ENCODE measurements at regions not wholly inside any gene's neighbourhood (a gene's known extent, or its start where the extent isn't known, plus 50 kb on each side); places are given as distances from the start of the nearest gene placed in this dataset.

- Histone ChIP-seq H3K27me3 (ENCODE audit: insufficient read depth, low read length) (no peaks in the 10 kb centered on the region), H3K79me1 (ENCODE audit: insufficient read depth, low read depth, low read length, poor library complexity, severe bottlenecking) (no peaks in the 10 kb centered on the region), H3K4me1 (ENCODE audit: insufficient read depth, low read length) (0 out of 2 replicates have a peak, but pooled peaks cover 4% of the 10 kb centered on the region), H3K23me2 (ENCODE audit: insufficient read length, low read depth, low read length, poor library complexity, severe bottlenecking) (no peaks in the 10 kb centered on the region), H2BK20ac (ENCODE audit: low read depth, low read length, poor library complexity, severe bottlenecking) (no peak overlapping the region), H3K14ac (ENCODE audit: insufficient read depth, low read length) (no peak overlapping the region), H4K20me1 (ENCODE audit: control insufficient read depth, insufficient read depth, insufficient read length) (no peaks in the 10 kb centered on the region), H4K91ac (ENCODE audit: insufficient read length, low read depth, low read length) (no peak overlapping the region), H4K8ac (replicated peaks; ENCODE audit: insufficient read length, low read depth, low read length) (no peak overlapping the region), H3K4me2 (ENCODE audit: insufficient read depth, insufficient read length, low read length) (no peak overlapping the region), H2AFZ (ENCODE audit: low read length) (no peak overlapping the region), H3T11ph (ENCODE audit: low read length) (no peak overlapping the region), H2BK15ac (ENCODE audit: low read depth, low read length) (no peak overlapping the region), H3K4ac (ENCODE audit: low read depth, low read length) (no peak overlapping the region), H3K56ac (ENCODE audit: insufficient read length, low read depth, low read length) (no peak overlapping the region), H3K27ac (ENCODE audit: insufficient read length, low read depth, low read length) (no peak overlapping the region), H2AK5ac (ENCODE audit: insufficient read length, low read length) (no peak overlapping the region), H3K18ac (ENCODE audit: insufficient read length, low read depth, low read length) (no peak overlapping the region), H3K9me3 (ENCODE audit: control insufficient read depth, low read depth, low read length) (no peaks in the 10 kb centered on the region), H2BK5ac (ENCODE audit: insufficient read length, low read length) (no peak overlapping the region), H2BK120ac (ENCODE audit: low read depth, low read length, poor library complexity, severe bottlenecking) (no peak overlapping the region), H2BK12ac (ENCODE audit: insufficient read length, low read depth, low read length) (no peak overlapping the region), H3K23ac (ENCODE audit: insufficient read length, low read depth, low read length) (no peak overlapping the region), H4K5ac (ENCODE audit: insufficient read length, low read depth, low read length) (no peak overlapping the region), H3K9ac (ENCODE audit: extremely low read depth, insufficient read length, low read length) (no peak overlapping the region), H3K79me2 (ENCODE audit: insufficient read depth, low read length) (no peaks in the 10 kb centered on the region)
- TF ChIP-seq CTCF (conservative IDR thresholded peaks at IDR 0.05), result peak; percentile 52
- Mint-ChIP-seq H3K27ac (no peak overlapping the region), H3K4me3 (no peak overlapping the region), H3K4me1 (peaks cover 8 to 10% of the 10 kb centered on the region in 2 experiments; a peak in 3 of 4 replicates), H3K36me3 (ENCODE audit: insufficient read depth in 1 of 3, low read depth in 3 of 3) (no peaks in the 10 kb centered on the region; a peak in 2 of 7 replicates), H3K9me3 (peaks cover 48 to 69% of the 10 kb centered on the region in 2 experiments), H3K27me3 (ENCODE audit: low read depth) (no peaks in the 10 kb centered on the region)
- DNase-seq, result peak; percentile 38
- WGBS (ENCODE audit: extremely low coverage, insufficient read length, low lambda C conversion rate), result no CpG with 5 or more reads among the region's 2 CpGs
These were observed 593.2 kb downstream of the ZNF674 start for GRCh38 chrX:45952030-45952429.
